Epidermal melanocyte (primary cell): ENCODE measurements at regions not wholly inside any gene's neighbourhood (a gene's known extent, or its start where the extent isn't known, plus 50 kb on each side); places are given as distances from the start of the nearest gene placed in this dataset.

Experiments used
- DNase-seq: peaks from one replicate; pipeline ENCODE4 v3.0.0; 2011; ENCODE audit warnings: low spot score; ENCODE audit not compliant: insufficient read length

GRCh38 chr2:193810533-193810932 lies 1615.8 kb upstream of the TMEFF2 start:
- no peak for DNase-seq

DNA sequence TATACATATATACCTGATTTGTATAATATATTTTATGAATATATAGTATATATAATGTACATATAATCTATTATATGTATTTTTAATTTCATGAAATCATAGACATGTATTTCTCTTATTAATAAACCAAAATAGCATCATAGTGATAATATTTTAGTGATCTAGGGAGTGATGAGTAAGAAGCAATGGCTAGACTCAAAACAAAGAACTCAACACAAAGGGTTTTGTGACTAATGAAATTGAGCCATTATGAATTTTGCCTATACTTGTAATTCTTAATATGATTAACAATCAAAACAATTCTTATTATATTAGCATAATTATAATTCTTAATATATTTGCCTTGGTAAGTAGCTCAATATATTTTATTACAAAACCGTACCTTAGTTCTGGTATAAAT lies 1614.1 kb upstream of the TMEFF2 start:
- no peak for DNase-seq

DNA sequence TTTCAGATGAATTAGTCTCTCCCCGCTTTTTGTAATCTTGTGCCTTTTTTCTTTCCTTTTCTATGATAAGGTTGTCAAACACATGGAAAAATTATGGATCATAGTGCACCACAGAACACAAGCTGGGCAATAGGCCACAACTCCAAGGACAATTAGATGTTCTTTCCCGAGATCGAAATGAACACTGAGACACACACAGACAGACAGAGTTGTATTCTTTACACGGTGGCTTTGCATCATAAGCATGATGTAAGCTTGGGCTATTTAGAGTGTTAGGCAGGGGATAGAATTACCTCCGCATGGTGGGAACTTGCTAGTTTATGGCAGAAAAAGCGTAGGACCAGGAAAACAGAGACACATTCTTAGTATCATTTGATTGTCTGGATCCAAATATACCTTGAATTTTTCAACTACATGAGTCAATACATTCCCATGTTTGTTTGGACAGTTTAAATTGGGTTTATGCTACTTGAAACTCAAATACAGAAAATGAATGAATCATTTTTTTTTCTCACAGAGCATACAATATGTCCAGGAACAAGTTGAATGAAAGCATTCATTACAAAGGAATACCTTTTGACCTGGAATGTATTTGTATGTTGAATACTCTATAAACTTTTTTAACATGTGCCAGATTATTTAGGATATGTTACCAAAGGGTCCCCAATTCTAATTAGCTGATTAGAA lies 1611.5 kb upstream of the TMEFF2 start:
- DNase-seq = no peak

DNA sequence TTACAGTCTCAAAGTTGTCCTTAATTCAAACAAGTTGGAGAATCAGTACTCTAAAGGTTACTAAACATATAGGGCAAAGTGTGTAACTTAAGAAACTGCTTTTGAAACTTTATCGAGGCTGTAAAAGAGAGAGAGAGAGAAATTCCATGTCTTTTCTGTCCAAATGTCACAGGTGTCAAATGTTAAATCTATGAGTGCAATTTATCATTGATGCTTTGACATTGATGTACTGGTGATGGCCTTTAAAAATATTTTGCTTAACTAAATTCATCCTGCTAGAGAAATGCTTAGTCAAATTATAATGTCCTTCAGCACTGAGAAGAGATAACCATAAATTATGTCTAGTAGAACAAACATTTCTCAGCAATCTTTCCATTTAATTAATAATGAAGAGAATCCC lies 1602.1 kb upstream of the TMEFF2 start:
- no peak for DNase-seq

DNA sequence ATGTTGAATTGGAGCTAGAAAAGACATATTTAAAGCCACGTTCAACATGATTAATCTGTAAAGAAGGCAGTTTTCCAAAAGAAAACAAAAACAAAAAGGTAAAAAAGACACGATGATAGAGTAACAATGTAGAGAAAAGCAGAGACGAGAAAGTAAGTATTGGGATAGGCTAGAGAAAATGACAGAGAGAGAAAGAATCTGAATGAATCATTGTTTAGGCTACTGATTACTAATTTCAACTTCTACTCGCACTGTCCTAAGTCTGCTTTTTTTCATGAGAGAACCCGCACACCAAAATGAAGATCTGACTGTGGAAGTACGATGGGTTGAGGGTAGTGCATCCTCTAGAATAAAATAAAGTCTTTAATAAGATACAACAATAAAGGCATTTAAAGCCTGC lies 1599.2 kb upstream of the TMEFF2 start:
- no peak for DNase-seq

DNA sequence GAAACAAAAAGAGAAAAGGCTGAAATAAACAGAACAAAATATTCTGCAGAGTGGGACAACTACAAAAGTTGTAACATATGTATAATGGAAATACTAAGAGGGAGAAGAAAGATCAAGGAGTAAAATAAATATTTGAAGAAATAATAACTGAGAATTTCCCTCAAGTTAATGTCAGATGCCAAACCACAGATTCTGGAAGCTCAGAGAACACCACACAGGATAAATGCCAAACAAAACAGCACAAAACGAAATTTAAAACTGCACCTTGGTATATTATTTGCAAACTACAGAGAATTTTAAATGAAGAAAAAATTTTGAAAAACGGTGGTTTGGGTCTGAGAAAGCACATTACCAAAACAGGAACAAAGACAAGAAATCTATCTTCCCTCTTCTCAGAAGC lies 1588.9 kb upstream of the TMEFF2 start:
- DNase-seq = no peak

- no peak for DNase-seq
Measured at GRCh38 chr2:193778293-193778692, 1583.6 kb upstream of the TMEFF2 start.

DNA sequence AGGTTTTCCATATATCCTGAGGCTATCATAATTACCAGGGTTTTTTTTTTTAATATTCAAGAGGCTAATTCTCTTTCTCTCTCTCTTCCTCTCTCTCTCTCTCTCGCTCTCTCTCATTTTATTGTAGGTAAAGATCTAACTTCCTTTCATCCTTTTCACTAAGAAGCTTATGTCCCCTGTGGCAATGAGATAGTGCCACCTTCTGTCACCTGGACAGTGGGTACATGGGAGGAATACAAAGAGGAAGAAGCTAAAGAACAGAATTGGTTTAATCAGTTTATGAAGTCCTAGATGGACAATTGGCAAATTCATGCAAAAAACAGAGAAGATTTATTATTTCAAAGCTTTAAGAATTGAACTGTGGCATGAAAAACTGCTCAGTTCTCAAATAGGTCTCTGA lies 1582.3 kb upstream of the TMEFF2 start:
- no peak for DNase-seq

DNA sequence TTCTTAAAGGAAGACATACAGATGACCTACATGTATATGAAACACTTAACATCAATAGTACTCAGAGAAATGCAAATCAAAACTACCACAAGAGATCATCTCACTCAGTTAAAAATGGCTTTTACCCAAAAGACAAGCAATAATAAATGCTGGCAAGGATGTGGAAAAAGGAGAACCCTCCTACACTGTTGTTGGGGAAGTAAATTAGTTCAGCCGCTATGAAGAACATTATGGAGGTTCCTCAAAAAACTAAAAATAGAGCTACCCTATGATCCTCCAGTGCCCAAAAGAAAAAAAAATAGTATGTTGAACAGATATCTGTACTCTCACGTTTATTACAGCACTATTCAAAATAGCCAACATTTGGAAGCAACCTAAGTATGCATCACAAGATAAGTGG lies 1579.4 kb upstream of the TMEFF2 start:
- DNase-seq = no peak

DNA sequence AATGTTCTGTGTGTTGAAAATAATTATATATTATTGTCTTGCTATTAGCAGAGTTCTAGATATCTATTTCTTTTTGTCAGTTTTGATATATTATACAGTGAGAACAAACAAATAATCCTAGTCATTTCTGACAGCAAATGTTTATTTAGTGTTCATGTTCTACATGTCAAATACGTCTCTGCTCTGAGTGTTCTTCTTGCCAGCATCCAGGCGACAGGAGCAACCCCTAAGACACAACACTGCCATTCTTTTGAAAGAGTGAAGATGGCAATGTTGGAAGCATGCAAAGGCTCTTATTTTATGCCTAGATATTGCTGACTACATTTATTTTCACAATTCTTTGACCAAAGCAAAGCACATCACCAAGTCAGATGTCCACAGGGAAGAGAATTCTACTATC lies 1556.6 kb upstream of the TMEFF2 start:
- DNase-seq = no peak

DNA sequence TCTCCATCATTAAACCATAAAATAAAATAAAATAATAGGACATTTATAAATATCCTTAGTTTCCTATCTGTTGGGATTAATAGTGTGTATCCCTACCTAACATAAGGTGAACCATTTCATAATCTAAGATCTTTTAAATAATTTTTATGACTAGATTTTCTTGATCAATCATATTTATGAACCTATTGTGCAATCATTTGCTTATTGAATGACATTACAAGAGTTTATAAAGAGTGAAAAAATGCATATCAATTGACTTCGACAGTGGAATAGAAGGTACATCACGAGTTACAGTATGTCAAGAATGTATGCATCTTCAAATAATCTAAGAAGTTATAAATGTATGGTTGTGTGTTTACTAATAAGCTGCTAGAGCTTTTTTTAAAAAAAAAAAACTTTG lies 1554.8 kb upstream of the TMEFF2 start:
- no peak for DNase-seq

GRCh38 chr2:193743089-193743488 lies 1548.4 kb upstream of the TMEFF2 start:
- DNase-seq = no peak

DNA sequence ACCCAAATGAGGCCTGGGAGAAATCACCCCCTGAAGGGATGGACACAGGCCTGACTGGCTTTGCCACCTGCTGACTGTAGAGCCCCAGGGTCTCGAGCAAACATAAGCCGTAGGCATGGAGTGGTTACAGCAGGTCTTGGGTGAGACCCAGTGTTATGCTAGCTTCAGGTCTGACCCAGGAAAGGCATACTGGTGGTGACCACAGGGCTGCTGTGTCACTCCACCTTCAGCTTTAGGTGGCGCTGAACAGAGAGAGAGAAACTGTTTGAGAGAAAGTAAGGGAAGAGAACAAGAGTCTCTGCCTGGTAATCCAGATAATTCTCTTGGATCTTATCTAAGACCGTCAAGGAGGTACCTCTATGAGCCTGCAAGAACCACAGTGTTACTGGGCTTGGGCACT lies 1544.2 kb upstream of the TMEFF2 start:
- DNase-seq = no peak

DNA sequence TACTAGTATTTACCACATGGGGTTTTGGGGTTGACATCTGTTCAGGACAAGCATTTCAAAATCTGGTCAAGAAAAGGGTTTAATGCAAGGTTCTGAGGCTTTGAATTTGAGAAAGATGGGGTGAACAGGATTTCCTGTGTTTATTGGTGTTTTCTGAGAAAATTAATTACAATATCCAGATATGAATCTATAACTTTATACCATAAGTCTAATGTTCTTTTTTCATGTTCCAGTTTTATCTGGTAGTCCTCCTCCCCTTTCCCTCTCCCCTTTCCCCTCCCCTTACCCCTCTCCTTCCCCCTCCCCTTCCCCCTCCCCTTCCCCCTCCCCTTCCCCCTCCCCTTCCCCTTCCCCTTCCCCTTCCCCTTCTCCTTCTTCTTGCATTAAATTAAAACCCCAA lies 1518.2 kb upstream of the TMEFF2 start:
- DNase-seq = no peak

GRCh38 chr2:193703411-193703810 lies 1508.7 kb upstream of the TMEFF2 start:
- DNase-seq = no peak

GRCh38 chr2:193701484-193701883 lies 1506.8 kb upstream of the TMEFF2 start:
- no peak for DNase-seq

DNA sequence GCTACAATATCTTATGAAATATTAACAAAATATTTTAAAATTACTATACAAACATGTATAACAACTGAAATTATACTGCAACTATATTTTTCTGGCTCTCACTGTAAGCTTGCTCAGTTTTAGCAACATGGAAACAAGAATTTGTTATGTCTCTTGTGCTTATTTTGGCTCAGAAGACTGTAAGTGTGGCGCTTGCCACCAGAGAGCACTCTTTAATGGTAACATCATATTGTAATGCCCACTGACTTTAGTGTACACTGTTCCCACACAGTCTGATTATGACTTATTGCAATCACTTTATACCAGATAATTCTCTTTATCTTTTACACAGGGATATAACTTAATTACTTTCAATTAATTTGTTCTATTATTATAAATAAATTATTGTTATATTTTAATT lies 1500.6 kb upstream of the TMEFF2 start:
- no peak for DNase-seq

DNA sequence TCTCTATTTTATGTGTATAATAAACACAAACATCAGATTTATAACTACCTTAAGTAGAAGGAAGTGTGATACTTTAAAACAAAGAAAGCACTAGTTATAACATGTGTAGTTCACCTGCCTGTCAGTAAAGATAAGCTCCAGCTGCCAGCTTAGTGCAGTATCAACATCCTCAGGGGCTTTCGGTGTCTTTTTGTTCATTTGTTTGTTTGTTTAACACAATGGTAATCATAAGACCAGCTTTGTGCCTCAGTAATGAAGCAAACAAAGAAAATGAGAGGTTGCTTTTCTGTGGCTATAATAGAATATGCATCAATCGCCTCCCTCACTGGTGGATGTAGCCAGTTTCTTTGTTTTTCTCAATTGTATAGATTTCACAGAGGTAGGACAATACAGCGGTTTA lies 1499.0 kb upstream of the TMEFF2 start:
- DNase-seq = no peak

DNA sequence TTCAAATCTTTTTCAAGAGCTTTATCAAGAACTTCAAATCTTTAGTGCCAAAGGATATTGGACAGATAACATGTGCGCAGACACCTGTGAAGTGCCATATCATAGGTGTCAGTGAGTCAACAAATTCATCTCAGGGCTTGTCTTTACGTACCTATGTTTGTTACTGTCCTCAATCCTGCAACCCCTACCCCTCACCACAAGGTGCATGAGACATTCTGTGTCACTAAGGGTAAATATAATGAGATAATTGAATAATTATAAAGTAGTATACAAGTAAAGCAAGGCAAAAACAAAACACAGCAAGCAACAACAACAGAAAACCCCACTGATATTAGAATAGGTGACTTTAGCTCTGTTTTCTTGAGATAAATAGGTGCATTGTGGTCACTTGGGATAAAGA lies 1495.8 kb upstream of the TMEFF2 start:
- no peak for DNase-seq

- DNase-seq = no peak
Measured at GRCh38 chr2:193687195-193687594, 1492.5 kb upstream of the TMEFF2 start.

DNA sequence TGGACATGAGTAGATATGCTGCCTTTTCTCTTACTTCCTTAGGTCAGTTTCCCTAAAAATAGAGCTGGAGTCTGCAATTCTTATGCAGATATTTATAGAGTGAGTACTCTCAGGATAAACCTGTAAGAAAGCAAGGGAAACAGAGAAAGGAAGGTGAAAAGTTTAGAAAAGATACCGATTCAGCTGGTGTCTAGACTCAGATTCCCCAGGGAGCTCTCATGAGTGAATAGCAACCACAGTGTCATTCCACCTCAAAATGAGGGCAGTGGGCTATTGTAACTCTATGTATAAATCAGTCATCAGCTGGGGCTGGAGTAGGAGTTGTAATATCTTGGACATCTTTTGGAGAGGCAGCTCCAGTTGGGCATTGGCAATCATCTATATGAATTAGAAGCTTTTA lies 1485.1 kb upstream of the TMEFF2 start:
- DNase-seq = no peak

DNA sequence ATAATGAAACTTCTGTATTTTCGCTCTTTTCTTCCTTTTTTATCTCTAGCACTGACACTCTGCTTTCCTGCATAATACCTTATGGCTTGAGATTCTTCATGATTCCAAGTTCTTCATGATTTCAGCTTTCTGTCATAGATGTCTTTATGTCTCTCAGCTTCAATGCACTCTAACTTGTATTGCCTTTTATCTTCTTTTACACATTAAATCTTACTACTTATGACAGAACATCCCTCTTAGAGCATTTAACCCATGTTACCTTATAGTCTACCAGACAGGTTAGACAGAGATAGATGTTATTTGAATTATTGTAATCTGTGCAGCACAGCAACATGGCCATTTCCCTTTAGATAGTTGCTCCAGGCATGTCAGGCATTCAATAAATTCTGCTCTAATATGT lies 1475.7 kb upstream of the TMEFF2 start:
- DNase-seq = no peak

DNA sequence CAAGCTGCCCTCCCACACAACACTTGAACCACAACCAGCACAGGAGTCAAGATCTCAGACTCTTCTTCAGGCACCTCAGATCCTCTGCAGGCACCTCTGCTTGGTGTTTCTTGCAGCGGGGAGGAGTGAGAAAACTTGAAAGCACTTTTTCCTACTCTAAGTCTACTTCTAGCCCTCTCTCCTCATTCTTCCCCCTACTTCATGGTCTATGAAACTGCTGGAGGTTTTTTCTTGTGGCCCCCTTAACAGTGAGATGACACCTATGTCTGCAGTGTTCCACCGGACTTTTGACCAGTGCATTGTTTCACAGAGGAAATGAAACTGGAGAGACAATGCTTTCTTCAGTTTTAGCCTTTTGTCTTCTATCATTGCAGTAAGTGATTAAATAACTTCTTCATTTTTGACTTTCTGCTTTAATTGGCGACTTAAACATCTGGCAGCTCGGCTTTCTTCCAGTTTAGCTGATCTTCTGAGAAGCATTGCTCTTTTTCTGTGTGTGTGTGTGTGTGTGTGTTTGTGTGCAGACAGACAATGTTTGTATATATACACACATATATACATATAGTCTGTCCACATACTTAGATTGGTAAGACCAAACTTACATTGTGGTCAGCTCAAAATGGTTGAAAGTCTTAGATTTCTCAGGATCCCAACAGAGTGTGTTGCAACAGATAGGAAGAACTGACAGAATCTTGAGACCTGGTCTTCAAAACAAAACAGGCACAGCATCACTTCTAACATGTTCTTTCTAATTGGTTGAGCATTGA lies 1474.0 kb upstream of the TMEFF2 start:
- no peak for DNase-seq
